Epithelial cell of proximal tubule (primary cell): ENCODE measurements at regions not wholly inside any gene's neighbourhood (a gene's known extent, or its start where the extent isn't known, plus 50 kb on each side); places are given as distances from the start of the nearest gene placed in this dataset.

Source experiments
- DNase-seq: peaks from one replicate; pipeline ENCODE4 v3.0.0-alpha.2; 2011; ENCODE audit warnings: low read depth
- H3K4me3 ChIP-seq: 2 replicates; pipeline ENCODE4 v1.5.1; 2011; ENCODE audit warnings: low read depth, mild to moderate bottlenecking, low read length
- CTCF ChIP-seq: conservative IDR thresholded peaks from 2 replicates; pipeline ENCODE4 v1.5.1; 2012; ENCODE audit warnings: low read depth, mild to moderate bottlenecking, low read length

DNA sequence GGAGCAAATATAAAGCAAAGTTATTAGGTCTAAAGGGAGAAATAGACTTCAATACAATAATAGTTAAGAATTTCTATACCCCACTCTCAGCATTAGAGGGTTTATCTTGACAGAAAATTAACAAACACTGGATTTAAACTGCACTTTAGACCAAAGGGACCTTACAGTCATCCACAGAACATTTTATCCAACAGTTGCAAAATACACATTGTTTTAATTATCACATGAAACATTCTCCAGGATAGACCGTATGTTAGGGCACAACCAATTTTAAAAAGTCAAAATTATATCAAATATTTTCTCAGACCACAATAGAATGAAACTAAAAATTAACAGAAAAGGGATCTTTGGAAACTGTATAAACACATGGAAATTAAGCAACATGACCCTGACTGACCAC lies 384.5 kb upstream of the C1orf87 start:
- H3K4me3 ChIP-seq, result no peak overlapping the region
- no peak for DNase-seq
- TF ChIP-seq CTCF, result no peak

DNA sequence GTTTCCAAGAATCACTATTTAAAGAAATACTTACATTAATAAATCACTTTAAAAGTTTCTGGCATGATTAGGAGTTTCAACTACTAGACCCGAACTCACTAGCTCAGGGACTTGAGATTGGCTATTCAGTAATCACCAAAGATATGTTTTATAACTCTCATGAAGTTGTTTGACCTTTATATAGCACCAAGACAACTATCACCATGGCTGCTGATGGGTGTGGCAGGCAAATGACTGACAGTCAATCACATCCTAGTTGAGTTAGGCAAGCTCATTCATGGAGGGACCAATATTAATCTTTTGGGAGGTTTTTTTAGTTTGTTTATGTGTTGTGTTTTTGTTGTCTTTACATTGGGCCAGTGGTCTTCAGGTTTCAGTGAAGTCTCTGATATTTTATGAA lies 376.3 kb upstream of the C1orf87 start:
- no peak overlapping the region for H3K4me3 ChIP-seq
- TF ChIP-seq CTCF, result no peak
- no peak for DNase-seq

GRCh38 chr1:60448850-60449249 lies 375.3 kb upstream of the C1orf87 start:
- no peak for TF ChIP-seq CTCF
- no peak for DNase-seq
- H3K4me3 ChIP-seq, result no peak overlapping the region

DNA sequence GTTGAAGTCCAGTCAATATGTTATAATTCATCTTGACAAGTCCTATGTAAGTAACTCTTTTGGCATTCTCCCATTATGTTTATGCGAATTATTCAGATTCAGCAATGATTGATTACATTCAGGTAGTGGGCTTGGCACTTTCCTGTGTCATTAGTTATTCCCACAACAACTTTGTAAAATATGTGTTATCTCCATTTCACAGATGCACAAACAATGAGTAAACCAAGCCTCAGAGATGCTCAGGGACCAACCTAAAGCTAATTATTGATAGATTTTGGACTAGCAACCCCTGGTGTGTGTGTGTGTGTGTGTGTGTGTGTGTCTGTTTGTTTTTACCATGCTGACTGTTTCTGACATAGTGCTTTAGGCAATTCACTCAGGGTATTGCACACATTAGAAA lies 371.1 kb upstream of the C1orf87 start:
- no peak for TF ChIP-seq CTCF
- no peak overlapping the region for H3K4me3 ChIP-seq
- no peak for DNase-seq

DNA sequence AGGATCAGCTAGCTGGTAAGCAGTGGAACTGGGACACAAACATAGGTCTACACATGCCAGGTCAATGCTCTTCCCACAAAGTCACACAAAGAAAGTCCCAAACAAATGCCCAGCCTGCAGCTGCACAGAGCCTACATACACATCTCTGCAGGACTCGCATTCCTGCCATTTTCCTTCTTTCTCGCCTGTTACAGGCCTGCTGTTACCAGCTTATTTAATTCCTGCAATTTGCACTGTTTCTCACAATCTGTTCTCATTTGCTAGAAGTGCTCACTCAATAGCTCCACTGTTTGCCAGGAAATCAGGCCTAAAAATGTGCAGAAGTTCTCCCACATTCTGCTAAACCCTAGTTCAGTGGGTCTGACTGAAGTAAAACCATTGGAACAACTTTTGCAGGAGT lies 362.6 kb upstream of the C1orf87 start:
- no peak overlapping the region for H3K4me3 ChIP-seq
- no peak for DNase-seq
- no peak for TF ChIP-seq CTCF

- no peak for DNase-seq
- H3K4me3 ChIP-seq, result no peak overlapping the region
- TF ChIP-seq CTCF, result no peak
Observed at GRCh38 chr1:60431593-60431992, 358.0 kb upstream of the C1orf87 start.

GRCh38 chr1:60430375-60430774 lies 356.8 kb upstream of the C1orf87 start:
- no peak overlapping the region for H3K4me3 ChIP-seq
- no peak for DNase-seq
- TF ChIP-seq CTCF, result no peak
